HT-29 (cell line): ENCODE measurements at regions not wholly inside any gene's neighbourhood (a gene's known extent, or its start where the extent isn't known, plus 50 kb on each side); places are given as distances from the start of the nearest gene placed in this dataset.
"Not testable (repeated sequence)": the region's sequence is repeated elsewhere in the genome, so short reads cannot be mapped to it uniquely, and the experiment has no call there.

Source experiments
- DNase-seq: peaks from one replicate; pipeline ENCODE4 v3.0.0-alpha.2; 2015; ENCODE audit warnings: low spot score

GRCh38 chr3:63719796-63720445, 67.4 kb downstream of the SNTN start:
- no peak for DNase-seq

DNA sequence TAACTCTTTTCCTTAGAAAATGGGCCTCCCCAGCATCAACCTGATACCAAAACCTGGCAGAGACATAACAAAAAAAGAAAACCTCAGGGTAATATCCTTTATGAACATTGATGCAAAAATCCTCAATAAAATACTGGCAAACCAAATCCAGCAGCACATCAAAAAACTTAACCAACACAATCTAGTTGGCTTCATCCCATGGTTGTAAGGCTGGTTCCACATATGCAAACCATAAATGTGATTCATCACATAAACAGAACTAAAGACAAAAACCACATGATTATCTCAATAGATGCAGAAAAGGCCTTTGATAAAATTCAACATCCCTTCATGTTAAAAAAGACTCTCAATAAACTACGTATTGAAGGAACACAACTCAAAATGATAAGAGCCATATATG, 68.5 kb downstream of the SNTN start:
- not testable (repeated sequence) for DNase-seq

- no peak for DNase-seq
Measured at GRCh38 chr3:63724987-63725386, 72.5 kb downstream of the SNTN start.

- no peak for DNase-seq
Measured at GRCh38 chr3:63726656-63727055, 74.2 kb downstream of the SNTN start.

DNA sequence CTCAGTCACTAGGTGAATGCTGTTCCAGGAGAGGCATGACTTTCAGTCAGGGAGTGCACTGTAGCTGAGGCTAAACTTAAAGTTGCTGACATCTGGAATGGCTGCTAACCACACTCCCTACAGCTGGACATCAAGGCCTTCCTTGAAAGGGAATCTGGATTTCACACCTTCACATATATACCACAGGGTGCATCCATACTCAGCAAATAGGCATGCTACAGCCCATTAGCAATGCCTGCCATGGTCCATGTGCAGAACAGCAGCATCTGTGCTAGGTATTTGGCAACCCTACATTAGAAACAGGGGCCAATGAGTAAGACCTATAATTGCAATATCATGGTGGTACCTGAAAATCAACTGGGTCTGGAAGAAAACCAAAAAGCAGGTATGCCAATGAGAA, 74.8 kb downstream of the SNTN start:
- DNase-seq, result no peak

GRCh38 chr3:63731866-63732265, 79.4 kb downstream of the SNTN start:
- DNase-seq, result no peak

GRCh38 chr3:63733278-63733677, 80.8 kb downstream of the SNTN start:
- not testable (repeated sequence) for DNase-seq

GRCh38 chr3:63734632-63735031, 82.2 kb downstream of the SNTN start:
- not testable (repeated sequence) for DNase-seq

- DNase-seq, result not testable (repeated sequence)
Measured at GRCh38 chr3:63736757-63737156, 82.3 kb upstream of the C3orf49 start.

DNA sequence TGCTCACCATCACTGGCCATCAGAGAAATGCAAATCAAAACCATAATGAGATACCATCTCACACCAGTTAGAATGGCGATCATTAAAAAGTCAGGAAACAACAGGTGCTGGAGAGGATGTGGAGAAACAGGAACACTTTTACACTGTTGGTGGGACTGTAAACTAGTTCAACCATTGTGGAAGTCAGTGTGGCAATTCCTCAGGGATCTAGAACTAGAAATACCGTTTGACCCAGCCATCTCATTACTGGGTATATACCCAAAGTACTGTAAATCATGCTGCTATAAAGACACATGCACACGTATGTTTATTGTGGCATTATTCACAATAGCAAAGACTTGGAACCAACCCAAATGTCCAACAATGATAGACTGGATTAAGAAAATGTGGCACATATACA, 80.5 kb upstream of the C3orf49 start:
- not testable (repeated sequence) for DNase-seq

DNA sequence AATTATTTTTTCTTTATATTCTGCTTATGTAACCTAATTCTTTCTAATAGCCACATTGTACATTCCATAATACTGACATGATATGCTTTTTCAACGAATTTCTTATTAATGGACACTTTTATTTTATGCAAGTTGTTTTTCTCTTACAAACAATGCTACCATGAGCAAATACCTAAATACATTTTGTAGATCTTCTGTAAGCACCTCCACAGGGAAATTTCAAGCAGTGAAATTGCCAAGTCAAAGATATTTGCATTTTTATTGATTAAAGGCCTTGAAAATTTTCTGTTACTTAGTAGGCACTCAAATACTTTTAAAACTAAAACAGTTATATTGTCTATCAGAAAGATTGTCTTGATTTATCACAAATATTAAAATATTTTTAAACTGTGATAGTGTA, 79.6 kb upstream of the C3orf49 start:
- DNase-seq, result no peak

DNA sequence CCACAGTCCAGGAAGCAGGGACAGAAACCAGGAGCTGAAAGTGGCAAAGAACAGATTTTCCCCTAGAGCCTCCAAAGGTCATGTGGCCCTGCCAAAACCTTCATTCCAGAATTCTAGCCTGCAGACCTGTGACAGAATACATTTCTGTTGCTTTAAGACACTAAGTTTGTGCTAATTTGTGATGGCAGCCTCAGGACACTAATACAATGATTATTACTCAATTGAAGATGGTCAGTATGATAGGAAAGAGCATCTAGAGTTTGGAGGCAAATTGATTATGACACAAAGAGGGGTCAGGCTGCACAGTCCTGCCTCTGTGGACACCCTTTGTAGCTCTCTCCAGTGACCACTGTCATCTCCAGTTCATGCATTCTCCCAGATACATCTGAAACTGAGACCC, 79.0 kb upstream of the C3orf49 start:
- DNase-seq, result no peak

- DNase-seq, result not testable (repeated sequence)
Measured at GRCh38 chr3:63744693-63745092, 74.4 kb upstream of the C3orf49 start.

GRCh38 chr3:63745757-63746156, 73.3 kb upstream of the C3orf49 start:
- DNase-seq, result no peak

GRCh38 chr3:63746211-63746610, 72.9 kb upstream of the C3orf49 start:
- no peak for DNase-seq

DNA sequence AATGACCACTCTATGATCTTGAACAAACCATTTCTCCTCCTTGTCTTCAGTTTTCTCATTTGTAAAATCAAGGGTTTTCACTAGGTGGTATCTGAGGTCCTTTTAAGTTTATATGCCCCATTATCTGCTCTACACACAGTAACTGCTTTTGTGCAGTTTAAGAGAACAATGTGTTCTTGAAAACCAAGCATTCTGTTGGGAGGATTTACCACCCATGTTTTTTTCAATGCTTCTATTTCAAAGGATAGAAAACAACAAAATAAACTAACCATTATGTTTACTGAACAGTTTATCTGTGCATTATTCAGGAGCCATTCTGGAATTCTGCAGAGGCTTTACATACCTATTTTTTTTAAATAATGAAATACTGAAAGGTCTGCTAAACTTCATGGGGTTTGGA, 67.6 kb upstream of the C3orf49 start:
- no peak for DNase-seq

- DNase-seq, result peak; percentile 42
Measured at GRCh38 chr3:63753567-63753966, 65.5 kb upstream of the C3orf49 start.

GRCh38 chr3:63753995-63754394, 65.1 kb upstream of the C3orf49 start:
- no peak for DNase-seq

DNA sequence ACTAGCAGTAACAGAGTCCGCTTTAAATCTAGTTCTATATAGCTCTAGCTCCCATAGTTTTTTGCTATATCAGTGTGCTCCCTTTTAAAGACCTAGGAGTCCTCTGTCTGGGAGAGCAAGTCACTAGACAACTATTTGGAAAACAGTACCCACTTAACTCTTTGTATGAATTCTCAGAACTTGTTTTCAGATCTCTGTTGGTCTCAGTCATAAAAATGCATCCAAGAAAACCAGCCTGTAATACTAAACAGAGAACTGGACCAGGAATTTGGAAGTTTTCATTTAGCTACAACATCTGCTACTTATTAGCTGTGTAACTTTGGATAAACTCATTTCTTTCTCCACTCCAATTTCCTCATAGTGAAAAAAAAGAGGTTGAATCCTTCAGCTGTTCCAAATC, 56.9 kb upstream of the C3orf49 start:
- DNase-seq, result no peak

GRCh38 chr3:63762934-63763550, 56.1 kb upstream of the C3orf49 start:
- DNase-seq, result no peak

GRCh38 chr3:63764511-63764910, 54.6 kb upstream of the C3orf49 start:
- DNase-seq, result no peak

DNA sequence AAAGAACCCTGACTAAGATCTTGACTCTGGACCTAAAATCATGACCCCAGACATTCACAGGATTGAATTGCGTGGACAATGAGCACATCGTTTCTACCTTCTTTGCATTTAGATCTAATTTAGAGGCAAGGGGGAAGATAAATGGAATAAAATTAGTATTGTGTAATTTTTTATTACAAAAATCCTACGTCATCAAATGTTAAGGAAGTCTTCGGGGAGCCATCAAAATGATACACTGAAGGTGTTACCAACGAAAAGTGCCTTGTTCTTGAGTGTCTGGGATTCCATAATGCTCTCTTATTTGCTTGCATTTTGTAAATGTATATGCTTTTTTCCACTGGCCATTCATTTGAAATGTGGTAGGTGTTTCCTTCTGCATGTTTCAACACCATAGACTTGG, 52.8 kb upstream of the C3orf49 start:
- no peak for DNase-seq

- DNase-seq, result no peak
Measured at GRCh38 chr3:63768386-63768785, 50.7 kb upstream of the C3orf49 start.

DNA sequence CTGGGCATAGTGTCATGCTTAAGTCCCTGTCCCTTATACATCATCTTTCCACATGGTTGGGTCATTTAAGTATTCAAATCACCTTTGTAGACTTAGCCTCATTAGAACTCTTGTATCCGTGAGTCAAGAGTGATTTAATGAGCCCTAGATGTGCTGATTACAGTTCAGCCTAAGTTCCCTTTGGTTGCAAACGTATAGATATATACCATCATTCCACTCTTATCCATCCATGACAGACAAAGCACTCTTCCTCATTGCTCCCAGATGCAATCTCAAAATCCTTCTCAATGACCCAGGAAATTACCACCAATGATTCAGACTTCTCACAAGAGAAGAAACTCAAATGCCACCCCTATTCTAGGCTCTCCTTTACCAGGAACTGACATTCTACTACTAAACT, 50.2 kb upstream of the C3orf49 start:
- DNase-seq, result no peak
